SU-DHL-6 (cell line): ENCODE measurements at regions not wholly inside any gene's neighbourhood (a gene's known extent, or its start where the extent isn't known, plus 50 kb on each side); places are given as distances from the start of the nearest gene placed in this dataset.
"Not testable (repeated sequence)": the region's sequence is repeated elsewhere in the genome, so short reads cannot be mapped to it uniquely, and the experiment has no call there.

ENCODE experiments used
- H2AFZ ChIP-seq: fragments of 200-600 bp; sonication (generic); 2 replicates; pipeline ENCODE4 v1.6.1; 2014; ENCODE audit warnings: low read depth, mild to moderate bottlenecking, moderate library complexity, mixed read lengths, antibody characterized with exemption, low read length; ENCODE audit not compliant: severe bottlenecking
- H3F3A ChIP-seq: fragments of 200-600 bp; shearing (Covaris generic); 2 replicates; pipeline ENCODE4 v1.6.0; 2016; ENCODE audit warnings: antibody characterized with exemption, mild to moderate bottlenecking; ENCODE audit not compliant: insufficient read depth
- H3K27ac ChIP-seq: fragments of 200-600 bp; sonication (generic); 2 replicates; pipeline ENCODE4 v1.5.1; 2016; ENCODE audit warnings: low read depth, mild to moderate bottlenecking, low read length, moderate library complexity, mixed read lengths
- H3K27me3 ChIP-seq: fragments of 200-600 bp; sonication (generic), shearing (Covaris generic); 2 replicates; pipeline ENCODE4 v1.6.0; 2014; ENCODE audit warnings: mild to moderate bottlenecking, low read length
- H3K36me3 ChIP-seq: fragments of 200-600 bp; sonication (generic); 2 replicates; pipeline ENCODE4 v1.6.1; 2014; ENCODE audit warnings: mild to moderate bottlenecking, low read length, mixed read lengths
- H3K4me2 ChIP-seq: fragments of 300-600, 200-600 bp; shearing (Covaris generic), sonication (generic); 2 replicates; pipeline ENCODE4 v1.6.0; 2014; ENCODE audit warnings: low read length, low read depth, mild to moderate bottlenecking; ENCODE audit not compliant: poor library complexity, severe bottlenecking
- H3K4me3 ChIP-seq: fragments of 200-600 bp; sonication (generic); 2 replicates; pipeline ENCODE4 v1.5.1; 2014; ENCODE audit warnings: antibody characterized with exemption, low read length, mild to moderate bottlenecking, mixed read lengths; ENCODE audit not compliant: insufficient read depth, poor library complexity, severe bottlenecking
- H3K79me2 ChIP-seq: fragments of 200-600 bp; sonication (generic); 2 replicates; pipeline ENCODE4 v1.6.1; 2014; ENCODE audit warnings: mild to moderate bottlenecking, low read length, moderate library complexity; ENCODE audit not compliant: insufficient read depth
- H3K9ac ChIP-seq: fragments of 200-600 bp; sonication (generic); 2 replicates; pipeline ENCODE4 v1.7.0; 2014; ENCODE audit warnings: mild to moderate bottlenecking, low read length
- H3K9me2 ChIP-seq: fragments of 200-600 bp; sonication (generic); replicated peaks from 2 replicates; pipeline ENCODE4 v1.6.1; 2014; ENCODE audit warnings: low read length; ENCODE audit not compliant: insufficient read depth
- H3K9me3 ChIP-seq: fragments of 200-600 bp; sonication (generic); 2 replicates; pipeline ENCODE4 v1.6.1; 2014; ENCODE audit warnings: low read length, mixed read lengths; ENCODE audit not compliant: insufficient read depth
- H4K20me1 ChIP-seq: fragments of 200-600 bp; sonication (generic); 2 replicates; pipeline ENCODE4 v1.6.1; 2014; ENCODE audit warnings: low read depth, mild to moderate bottlenecking, antibody characterized with exemption, low read length, moderate library complexity, mixed read lengths
- EZH2phosphoT487 ChIP-seq: fragments of 200-600 bp; sonication (generic), shearing (Covaris generic); conservative IDR thresholded peaks from 2 replicates; pipeline ENCODE4 v1.6.1; 2018; ENCODE audit warnings: mild to moderate bottlenecking, antibody characterized with exemption, low read length, moderate library complexity, mixed read lengths
- TF ChIP-seq, protein P1 (sequence below): fragments of 200-600 bp; sonication (generic); IDR thresholded peaks from one replicate; pipeline ENCODE4 v1.5.1; 2017; ENCODE audit warnings: antibody characterized with exemption, mild to moderate bottlenecking, low read length, moderate library complexity; ENCODE audit not compliant: insufficient read depth, poor library complexity, severe bottlenecking

DNA sequence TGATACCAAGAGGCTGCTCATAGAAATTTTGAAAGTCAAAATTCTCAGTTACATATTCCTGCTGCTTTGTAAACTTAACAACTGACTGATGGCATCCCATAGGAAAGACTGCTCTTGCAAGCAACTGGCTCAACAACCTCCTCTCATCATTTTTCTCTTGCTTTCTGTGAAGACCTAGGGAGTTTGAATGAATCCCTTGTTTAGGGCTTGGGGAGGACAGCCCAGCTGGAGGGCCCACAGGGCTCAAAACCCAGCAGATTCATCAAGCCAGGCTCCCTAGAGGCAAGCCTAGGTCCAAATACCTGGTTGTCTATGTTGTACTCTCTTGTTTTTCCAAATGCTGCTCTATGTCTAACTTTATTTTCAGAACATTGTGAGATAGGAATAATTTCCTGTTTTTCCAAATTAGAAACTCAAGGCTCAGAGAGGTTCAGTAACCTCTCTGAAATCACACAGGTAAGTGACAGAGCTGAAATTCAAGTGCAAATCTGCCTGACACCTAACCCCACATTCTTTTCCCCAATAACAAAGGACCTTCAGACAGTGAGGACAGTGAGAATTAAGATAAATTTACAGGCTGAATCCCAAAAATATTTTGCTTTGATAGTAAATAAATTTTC is 558.9 kb upstream of the KLF4 start:
- H3K9me2 ChIP-seq, result no peaks in the 10 kb centered on the region
- H3K36me3 ChIP-seq, result no peaks in the 10 kb centered on the region
- TF ChIP-seq, protein P1, sequence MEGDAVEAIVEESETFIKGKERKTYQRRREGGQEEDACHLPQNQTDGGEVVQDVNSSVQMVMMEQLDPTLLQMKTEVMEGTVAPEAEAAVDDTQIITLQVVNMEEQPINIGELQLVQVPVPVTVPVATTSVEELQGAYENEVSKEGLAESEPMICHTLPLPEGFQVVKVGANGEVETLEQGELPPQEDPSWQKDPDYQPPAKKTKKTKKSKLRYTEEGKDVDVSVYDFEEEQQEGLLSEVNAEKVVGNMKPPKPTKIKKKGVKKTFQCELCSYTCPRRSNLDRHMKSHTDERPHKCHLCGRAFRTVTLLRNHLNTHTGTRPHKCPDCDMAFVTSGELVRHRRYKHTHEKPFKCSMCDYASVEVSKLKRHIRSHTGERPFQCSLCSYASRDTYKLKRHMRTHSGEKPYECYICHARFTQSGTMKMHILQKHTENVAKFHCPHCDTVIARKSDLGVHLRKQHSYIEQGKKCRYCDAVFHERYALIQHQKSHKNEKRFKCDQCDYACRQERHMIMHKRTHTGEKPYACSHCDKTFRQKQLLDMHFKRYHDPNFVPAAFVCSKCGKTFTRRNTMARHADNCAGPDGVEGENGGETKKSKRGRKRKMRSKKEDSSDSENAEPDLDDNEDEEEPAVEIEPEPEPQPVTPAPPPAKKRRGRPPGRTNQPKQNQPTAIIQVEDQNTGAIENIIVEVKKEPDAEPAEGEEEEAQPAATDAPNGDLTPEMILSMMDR, result no peak
- no peak for TF ChIP-seq EZH2phosphoT487
- no peaks in the 10 kb centered on the region for H3K79me2 ChIP-seq
- H3K9ac ChIP-seq, result no peak overlapping the region
- H3K27ac ChIP-seq, result no peak overlapping the region
- no peak overlapping the region for H2AFZ ChIP-seq
- peaks cover 4% of the 10 kb centered on the region; the same call in 1 of the 2 replicates for H3K9me3 ChIP-seq
- no peak overlapping the region for H3K4me2 ChIP-seq
- H3K4me3 ChIP-seq, result no peak overlapping the region
- H3F3A ChIP-seq, result no peaks in the 10 kb centered on the region
- H4K20me1 ChIP-seq, result no peaks in the 10 kb centered on the region
- no peaks in the 10 kb centered on the region for H3K27me3 ChIP-seq

DNA sequence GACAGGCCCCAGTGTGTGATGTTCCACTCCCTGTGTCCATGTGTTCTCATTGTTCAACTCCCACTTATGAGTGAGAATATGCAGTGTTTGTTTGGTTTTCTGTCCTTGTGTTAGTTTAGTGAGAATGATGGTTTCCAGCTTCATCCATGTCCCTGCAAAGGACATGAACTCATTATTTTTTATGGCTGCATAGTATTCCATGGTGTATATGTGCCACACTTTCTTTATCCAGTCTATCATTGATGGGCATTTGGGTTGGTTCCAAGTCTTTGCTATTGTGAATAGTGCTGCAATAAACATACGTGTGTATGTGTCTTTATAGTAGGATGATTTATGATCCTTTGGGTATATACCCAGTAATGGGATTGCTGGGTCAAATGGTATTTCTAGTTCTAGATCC is 558.2 kb upstream of the KLF4 start:
- H3K9ac ChIP-seq, H4K20me1 ChIP-seq, H3K27me3 ChIP-seq, H3K9me3 ChIP-seq, H3K9me2 ChIP-seq, H3K36me3 ChIP-seq, H3K4me3 ChIP-seq, H3K27ac ChIP-seq, H3K4me2 ChIP-seq, H3F3A ChIP-seq, H2AFZ ChIP-seq, H3K79me2 ChIP-seq: not testable (repeated sequence)

DNA sequence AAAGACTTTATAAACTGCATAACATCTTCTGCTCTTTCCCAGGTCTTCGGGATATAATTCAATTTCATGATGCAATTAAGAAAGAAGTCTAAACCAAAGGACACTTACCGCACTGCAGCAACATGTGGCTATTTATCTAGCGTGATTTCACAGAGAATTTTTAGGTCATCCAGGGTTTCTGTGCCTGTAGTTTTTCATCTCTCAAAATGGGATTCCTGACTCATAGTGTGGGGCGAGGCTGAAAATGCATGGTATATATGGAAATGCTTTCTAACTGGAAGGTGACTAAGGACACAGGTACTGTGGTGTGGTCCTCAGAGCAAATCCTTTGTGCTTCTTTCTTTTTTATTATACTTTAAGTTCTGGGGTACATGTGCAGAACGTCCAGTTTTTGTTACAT is 557.7 kb upstream of the KLF4 start:
- no peak overlapping the region for H3K4me3 ChIP-seq
- no peaks in the 10 kb centered on the region for H4K20me1 ChIP-seq
- H3K27me3 ChIP-seq, result no peaks in the 10 kb centered on the region
- H3K27ac ChIP-seq, result no peak overlapping the region
- no peak overlapping the region for H3K9ac ChIP-seq
- TF ChIP-seq, protein P1, result no peak
- no peak for TF ChIP-seq EZH2phosphoT487
- no peaks in the 10 kb centered on the region for H3K36me3 ChIP-seq
- H3F3A ChIP-seq, result no peaks in the 10 kb centered on the region
- H2AFZ ChIP-seq, result no peak overlapping the region
- no peak overlapping the region for H3K4me2 ChIP-seq
- no peaks in the 10 kb centered on the region for H3K9me2 ChIP-seq
- H3K9me3 ChIP-seq, result peaks cover 4% of the 10 kb centered on the region; the same call in 1 of the 2 replicates
- no peaks in the 10 kb centered on the region for H3K79me2 ChIP-seq

DNA sequence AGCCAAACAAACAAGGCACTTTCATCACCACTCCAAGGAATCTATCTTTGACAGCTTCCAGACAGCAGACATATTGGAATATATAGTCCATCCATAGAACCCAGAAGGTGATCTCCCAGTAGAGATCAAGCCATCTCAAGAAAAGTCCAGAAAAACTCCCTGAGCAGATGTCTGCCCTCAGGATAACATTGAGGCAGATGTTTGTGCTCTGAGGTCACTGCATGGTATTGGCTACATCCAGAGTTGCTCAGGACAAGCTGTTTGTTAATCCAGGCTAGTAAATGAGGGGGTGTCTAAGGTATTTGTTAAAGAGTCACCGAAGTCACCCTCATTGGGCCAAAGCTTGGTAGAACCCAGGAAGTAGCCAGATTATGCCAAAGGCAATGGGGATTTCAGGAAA is 556.3 kb upstream of the KLF4 start:
- Histone ChIP-seq H3K79me2 (no peaks in the 10 kb centered on the region), H3K4me2 (no peak overlapping the region), H2AFZ (no peak overlapping the region), H3K36me3 (no peaks in the 10 kb centered on the region), H3K27me3 (no peaks in the 10 kb centered on the region), H3K27ac (no peak overlapping the region), H4K20me1 (no peaks in the 10 kb centered on the region), H3K9ac (no peak overlapping the region), H3K4me3 (no peak overlapping the region), H3F3A (no peaks in the 10 kb centered on the region), H3K9me3 (peaks cover 4% of the 10 kb centered on the region; the same call in 1 of the 2 replicates), H3K9me2 (no peaks in the 10 kb centered on the region)
- TF ChIP-seq, protein P1, result no peak
- TF ChIP-seq EZH2phosphoT487, result no peak
